OCI-LY3 (cell line): ENCODE measurements at regions not wholly inside any gene's neighbourhood (a gene's known extent, or its start where the extent isn't known, plus 50 kb on each side); places are given as distances from the start of the nearest gene placed in this dataset.
"Not testable (repeated sequence)": the region's sequence is repeated elsewhere in the genome, so short reads cannot be mapped to it uniquely, and the experiment has no call there.

Experiments used
- H2AFZ ChIP-seq: fragments of 200-600, 300-600 bp; shearing (Covaris generic); 2 replicates; pipeline ENCODE4 v1.6.0; 2014; ENCODE audit warnings: antibody characterized with exemption, low read depth, low read length
- H3K27ac ChIP-seq: fragments of 200-600, 300-600 bp; sonication (generic); 2 replicates; pipeline ENCODE4 v1.5.1; 2014; ENCODE audit warnings: mild to moderate bottlenecking, low read length, moderate library complexity, mixed read lengths
- H3K27me3 ChIP-seq: fragments of 200-600, 300-600 bp; sonication (generic); 2 replicates; pipeline ENCODE4 v1.6.1; 2014; ENCODE audit warnings: low read depth, low read length, mixed read lengths
- H3K36me3 ChIP-seq: fragments of 200-600, 300-600 bp; sonication (generic); replicated peaks from 2 replicates; pipeline ENCODE3; 2014; ENCODE audit warnings: low read depth, low read length, mixed read lengths
- H3K4me1 ChIP-seq: fragments of 300-600, 200-600 bp; sonication (generic); 2 replicates; pipeline ENCODE4 v1.6.1; 2014; ENCODE audit warnings: low read length, mixed read lengths
- H3K4me2 ChIP-seq: fragments of 200-600, 300-600 bp; sonication (generic); 2 replicates; pipeline ENCODE4 v1.6.1; 2014; ENCODE audit warnings: low read length, mixed read lengths
- H3K4me3 ChIP-seq: fragments of 300-600, 200-600 bp; sonication (generic); 2 replicates; pipeline ENCODE4 v1.5.1; 2014; ENCODE audit warnings: antibody characterized with exemption, mild to moderate bottlenecking, low read length, moderate library complexity
- H3K79me2 ChIP-seq: fragments of 300-600, 200-600 bp; shearing (Covaris generic); 2 replicates; pipeline ENCODE4 v1.6.1; 2014; ENCODE audit warnings: mild to moderate bottlenecking, low read length, mixed read lengths
- H3K9ac ChIP-seq: fragments of 300-600, 200-600 bp; shearing (Covaris generic); 2 replicates; pipeline ENCODE4 v1.6.0; 2014; ENCODE audit warnings: mild to moderate bottlenecking, low read length, moderate library complexity
- H3K9me3 ChIP-seq: fragments of 200-600, 300-600 bp; shearing (Covaris generic); 2 replicates; pipeline ENCODE4 v1.6.1; 2014; ENCODE audit warnings: low read length, mixed read lengths; ENCODE audit not compliant: insufficient read depth
- H4K20me1 ChIP-seq: fragments of 200-600, 300-600 bp; sonication (generic); 2 replicates; pipeline ENCODE4 v1.6.1; 2016; ENCODE audit warnings: low read length, mixed read lengths; ENCODE audit not compliant: insufficient read depth
- CTCF ChIP-seq: fragments of 200-600, 300-600 bp; sonication (generic); IDR thresholded peaks from 2 replicates; pipeline ENCODE4 v1.5.1; 2014; ENCODE audit warnings: antibody characterized with exemption, low read length, low read depth
- EZH2phosphoT487 ChIP-seq: fragments of 200-600 bp; shearing (Covaris generic); IDR thresholded peaks from 2 replicates; pipeline ENCODE4 v1.6.1; 2018; ENCODE audit warnings: antibody characterized with exemption, mixed run types, low read depth

- no peak for TF ChIP-seq EZH2phosphoT487
- TF ChIP-seq CTCF = no peak
- H3K4me1 ChIP-seq = no peaks in the 10 kb centered on the region
- H4K20me1 ChIP-seq = no peaks in the 10 kb centered on the region
- H3K4me2 ChIP-seq = no peak overlapping the region
- H2AFZ ChIP-seq = no peak overlapping the region
- H3K4me3 ChIP-seq = no peak overlapping the region
- no peak overlapping the region for H3K27ac ChIP-seq
- no peak overlapping the region for H3K9ac ChIP-seq
- no peaks in the 10 kb centered on the region for H3K79me2 ChIP-seq
- no peaks in the 10 kb centered on the region for H3K27me3 ChIP-seq
- no peaks in the 10 kb centered on the region for H3K9me3 ChIP-seq
- H3K36me3 ChIP-seq = no peaks in the 10 kb centered on the region
Observed at GRCh38 chr2:123652320-123652719, 372.8 kb upstream of the CNTNAP5 start.

GRCh38 chr2:123656590-123656989, 368.5 kb upstream of the CNTNAP5 start:
- H3K4me3 ChIP-seq = no peak overlapping the region
- H3K4me1 ChIP-seq = no peaks in the 10 kb centered on the region
- H3K36me3 ChIP-seq = peaks cover 2% of the 10 kb centered on the region
- H3K27ac ChIP-seq = no peak overlapping the region
- no peak overlapping the region for H3K9ac ChIP-seq
- no peaks in the 10 kb centered on the region for H3K79me2 ChIP-seq
- H4K20me1 ChIP-seq = no peaks in the 10 kb centered on the region
- H3K4me2 ChIP-seq = no peak overlapping the region
- TF ChIP-seq CTCF (no peak), EZH2phosphoT487 (no peak)
- no peaks in the 10 kb centered on the region for H3K27me3 ChIP-seq
- no peak overlapping the region for H2AFZ ChIP-seq
- peaks cover 3% of the 10 kb centered on the region; the same call in 1 of the 2 replicates for H3K9me3 ChIP-seq

GRCh38 chr2:123659120-123659519, 366.0 kb upstream of the CNTNAP5 start:
- Histone ChIP-seq H3K36me3 (peaks cover 2% of the 10 kb centered on the region), H4K20me1 (no peaks in the 10 kb centered on the region), H3K27ac (no peak overlapping the region), H3K4me2 (no peak overlapping the region), H3K27me3 (no peaks in the 10 kb centered on the region), H3K4me1 (no peaks in the 10 kb centered on the region), H2AFZ (no peak overlapping the region), H3K9ac (no peak overlapping the region), H3K9me3 (peaks cover 3% of the 10 kb centered on the region; the same call in 1 of the 2 replicates), H3K79me2 (no peaks in the 10 kb centered on the region), H3K4me3 (no peak overlapping the region)
- TF ChIP-seq EZH2phosphoT487 = no peak
- TF ChIP-seq CTCF = no peak

- H3K27me3 ChIP-seq = no peaks in the 10 kb centered on the region
- no peak overlapping the region for H3K4me2 ChIP-seq
- H2AFZ ChIP-seq = no peak overlapping the region
- no peak overlapping the region for H3K27ac ChIP-seq
- no peaks in the 10 kb centered on the region for H3K79me2 ChIP-seq
- no peak overlapping the region for H3K9ac ChIP-seq
- no peak overlapping the region for H3K4me3 ChIP-seq
- no peaks in the 10 kb centered on the region for H3K9me3 ChIP-seq
- no peaks in the 10 kb centered on the region for H3K36me3 ChIP-seq
- TF ChIP-seq CTCF = no peak
- no peak for TF ChIP-seq EZH2phosphoT487
- H3K4me1 ChIP-seq = no peaks in the 10 kb centered on the region
- no peaks in the 10 kb centered on the region for H4K20me1 ChIP-seq
Observed at GRCh38 chr2:123670286-123670685, 354.8 kb upstream of the CNTNAP5 start.

GRCh38 chr2:123683797-123684196, 341.3 kb upstream of the CNTNAP5 start:
- H3K9me3 ChIP-seq, H3K4me3 ChIP-seq, H3K27ac ChIP-seq, H3K79me2 ChIP-seq, H3K36me3 ChIP-seq, H3K4me2 ChIP-seq, H3K27me3 ChIP-seq, H3K4me1 ChIP-seq, H2AFZ ChIP-seq, H4K20me1 ChIP-seq, H3K9ac ChIP-seq: not testable (repeated sequence)
